ENCODE measurements at regions not wholly inside any gene's neighbourhood (a gene's known extent, or its start where the extent isn't known, plus 50 kb on each side); places are given as distances from the start of the nearest gene placed in this dataset.

DNA sequence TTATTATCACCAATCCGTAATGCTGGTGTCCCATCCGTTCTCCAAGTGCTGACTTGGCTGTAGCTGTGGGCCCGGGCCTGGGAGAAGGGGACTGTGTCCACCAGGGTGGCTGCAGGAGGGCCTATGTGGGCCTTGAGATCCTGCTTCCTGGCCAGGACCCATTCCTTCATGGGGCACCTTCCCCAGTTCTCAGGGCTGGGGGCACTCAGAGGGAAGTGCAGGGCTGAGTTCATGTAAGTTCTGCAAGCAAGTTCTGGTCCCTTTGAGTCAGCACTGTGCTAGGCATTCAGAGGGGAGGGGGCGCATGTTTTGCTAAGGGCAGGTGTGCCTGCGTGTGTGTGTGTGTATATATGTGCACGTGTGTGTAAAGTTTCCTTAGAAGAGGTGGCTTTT lies 94.0 kb downstream of the GLI2 start:
- DNase-seq: no peak

DNA sequence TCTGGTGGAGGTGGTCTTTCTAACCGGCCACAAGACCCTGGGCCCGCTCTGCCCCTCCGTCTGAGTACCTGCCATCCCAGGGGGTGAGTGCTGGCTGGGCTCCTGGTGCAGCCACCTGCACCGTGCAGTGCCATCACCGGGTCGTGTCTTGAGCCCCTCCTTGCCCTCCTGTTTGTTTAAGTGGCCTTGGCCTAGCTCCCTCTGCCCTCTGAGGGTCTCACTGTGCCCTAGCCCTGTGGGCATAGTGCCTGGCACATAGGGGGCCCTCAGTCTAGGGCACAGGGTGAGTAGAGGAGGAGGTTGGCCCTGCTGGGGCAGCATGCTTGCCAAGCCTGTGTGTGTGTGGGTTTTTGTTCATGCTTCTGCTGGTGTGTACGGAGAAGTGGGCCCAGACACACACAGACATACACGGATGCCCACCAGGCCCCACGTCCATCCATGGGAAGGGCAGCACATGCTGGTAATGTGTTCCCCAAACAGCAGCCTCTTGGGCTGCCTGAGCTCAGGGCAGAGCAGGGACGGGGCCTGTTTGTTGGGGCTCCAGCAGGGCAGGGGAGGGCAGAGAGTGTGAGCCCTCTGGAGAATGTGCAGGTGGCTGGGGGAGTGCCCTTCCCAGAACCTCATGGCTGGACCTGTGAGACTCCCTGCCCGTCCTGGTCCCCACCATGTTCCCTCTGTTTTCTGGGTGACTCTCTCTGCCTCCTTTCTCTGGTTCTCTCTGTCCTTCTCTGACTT lies 94.6 kb downstream of the GLI2 start:
- no peak for DNase-seq

DNA sequence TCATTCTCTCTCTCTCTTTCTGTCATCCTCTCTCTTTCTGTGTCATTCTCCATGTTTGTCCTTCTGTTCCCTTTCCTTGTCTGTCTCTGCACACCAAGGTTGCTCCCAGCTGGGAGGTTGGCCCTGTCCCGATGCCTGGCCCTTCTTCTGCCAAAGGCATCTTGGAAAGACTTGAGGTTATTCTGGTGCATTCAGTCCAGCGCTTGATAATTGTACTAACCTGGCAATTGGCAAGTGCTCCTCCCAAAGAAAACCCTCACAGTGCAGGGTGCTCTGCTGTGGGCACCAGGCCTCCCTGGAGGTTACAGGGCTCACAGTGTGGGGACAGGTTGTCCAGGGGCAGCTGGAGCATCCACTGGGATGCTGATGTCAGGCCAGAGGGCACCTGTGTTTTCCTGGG lies 95.4 kb downstream of the GLI2 start:
- DNase-seq: no peak

DNA sequence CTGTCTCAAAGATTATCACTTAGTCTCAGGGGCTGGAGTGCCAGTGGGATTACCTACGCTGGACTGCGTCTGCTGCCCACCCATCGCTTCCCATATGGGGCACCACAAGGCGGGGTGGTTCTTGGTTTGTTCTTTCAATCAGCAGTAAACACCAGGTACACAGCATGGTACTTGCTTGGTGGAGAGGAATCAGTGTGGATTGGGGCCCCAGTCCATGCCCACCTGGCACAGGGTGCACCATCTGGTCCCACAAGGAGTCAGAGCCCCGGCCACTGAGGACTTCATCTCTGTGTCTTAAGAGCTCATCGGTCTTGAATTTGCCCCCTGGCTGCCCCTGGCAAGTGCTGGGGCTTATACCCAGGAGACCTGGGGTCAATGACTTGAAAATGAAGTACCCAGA lies 96.2 kb downstream of the GLI2 start:
- DNase-seq: no peak

DNA sequence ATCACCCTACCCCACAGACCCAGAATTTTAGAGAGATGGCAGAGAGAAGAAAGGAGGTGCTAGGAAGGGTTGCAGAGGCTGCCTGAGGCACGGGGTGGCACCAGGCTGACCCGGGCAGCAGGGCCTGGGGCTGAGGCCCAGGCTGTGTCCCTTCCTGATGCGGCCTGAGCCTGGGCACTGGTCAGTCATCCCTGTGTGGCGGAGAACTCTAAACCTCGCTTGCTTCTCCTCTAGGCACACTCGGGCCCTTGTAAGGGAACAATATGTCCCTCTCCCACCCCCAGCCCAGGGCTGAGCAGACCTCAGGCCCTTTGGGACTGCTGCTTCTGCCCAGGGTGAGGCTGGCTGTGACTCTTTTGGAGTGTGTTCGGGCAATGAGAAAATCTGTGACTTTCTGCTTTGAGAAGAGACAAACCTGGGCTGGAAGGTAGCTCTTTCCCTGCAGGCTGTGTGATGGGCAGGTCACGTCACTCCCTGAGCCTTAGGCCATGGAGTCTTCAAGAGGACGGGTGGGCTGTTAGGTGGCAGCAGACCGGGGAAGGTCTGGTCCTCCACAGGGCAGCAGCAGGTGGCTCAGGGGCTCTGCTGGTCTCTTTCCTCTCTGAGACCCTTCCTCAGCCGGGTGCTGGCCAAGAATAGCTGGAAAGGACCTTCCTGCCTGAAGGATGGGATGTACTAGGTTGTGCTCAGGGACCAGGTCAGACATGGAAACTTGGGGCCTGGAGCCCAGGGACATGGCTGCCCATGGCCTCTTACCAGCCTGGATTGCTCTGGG lies 96.8 kb downstream of the GLI2 start:
- no peak for DNase-seq

DNA sequence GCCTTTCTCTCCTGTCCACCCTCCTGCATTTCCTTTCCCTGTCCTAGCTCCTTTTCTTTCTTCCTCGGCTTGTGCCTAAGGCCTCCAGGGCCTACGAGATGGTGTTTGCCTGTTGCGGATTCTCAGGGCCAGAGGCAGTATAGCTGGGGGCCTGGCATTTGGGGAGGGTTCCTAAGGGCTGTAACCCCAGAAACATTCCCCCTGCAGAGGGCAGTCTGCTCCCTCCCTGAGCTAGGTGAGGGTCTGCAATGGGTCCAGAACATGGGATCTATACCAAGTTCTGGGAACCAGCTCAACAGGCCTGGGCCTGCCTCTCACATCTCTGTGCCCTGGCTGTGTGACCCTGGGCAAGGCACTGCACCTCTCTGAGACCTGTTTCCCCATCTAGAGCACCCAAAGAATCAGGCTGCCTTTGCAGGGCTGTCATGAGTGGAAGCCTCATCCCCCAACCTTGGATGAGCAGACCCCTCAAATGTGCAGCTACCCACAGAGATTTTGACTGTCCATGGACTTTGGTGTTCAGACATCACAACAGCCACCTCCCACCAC lies 97.5 kb downstream of the GLI2 start:
- DNase-seq: no peak

DNA sequence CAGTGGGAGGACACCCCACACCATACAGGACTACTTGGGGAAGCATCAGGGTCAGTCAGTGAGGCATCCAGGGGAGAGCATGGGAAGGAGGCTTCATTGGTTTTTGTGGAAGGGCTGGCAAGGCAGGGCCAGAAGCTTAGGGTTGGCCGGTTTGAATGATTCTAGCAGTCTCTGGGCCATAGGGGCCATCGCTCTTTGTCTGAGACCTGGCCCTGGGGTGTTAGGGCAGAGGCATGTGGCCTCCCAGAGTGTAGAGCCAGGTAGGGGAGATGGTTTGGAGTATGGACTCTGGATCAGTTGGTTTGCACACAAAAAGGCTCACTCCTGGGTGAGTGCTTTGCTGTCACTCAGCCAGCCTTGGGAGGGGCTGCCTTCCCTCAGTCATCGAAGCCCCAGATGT lies 98.5 kb downstream of the GLI2 start:
- DNase-seq: no peak

DNA sequence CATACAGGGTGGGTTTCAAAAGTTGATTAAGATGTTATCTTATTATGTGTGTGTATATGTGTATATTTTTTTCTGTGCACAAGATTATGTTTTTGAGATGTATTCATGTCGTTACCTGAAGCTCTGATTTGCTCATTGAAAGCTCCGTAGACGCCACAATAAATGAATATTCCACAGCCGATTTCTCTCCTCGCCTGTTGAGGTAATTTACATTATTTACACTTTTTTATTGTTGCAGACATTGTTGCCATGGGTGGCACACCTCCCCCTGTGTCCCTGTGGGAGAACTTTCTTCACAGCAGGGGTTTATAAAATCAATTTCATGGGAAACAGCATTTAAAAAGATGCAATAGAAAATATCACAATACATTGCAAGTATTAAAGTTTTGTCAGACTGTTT lies 100.6 kb downstream of the GLI2 start:
- no peak for DNase-seq

DNA sequence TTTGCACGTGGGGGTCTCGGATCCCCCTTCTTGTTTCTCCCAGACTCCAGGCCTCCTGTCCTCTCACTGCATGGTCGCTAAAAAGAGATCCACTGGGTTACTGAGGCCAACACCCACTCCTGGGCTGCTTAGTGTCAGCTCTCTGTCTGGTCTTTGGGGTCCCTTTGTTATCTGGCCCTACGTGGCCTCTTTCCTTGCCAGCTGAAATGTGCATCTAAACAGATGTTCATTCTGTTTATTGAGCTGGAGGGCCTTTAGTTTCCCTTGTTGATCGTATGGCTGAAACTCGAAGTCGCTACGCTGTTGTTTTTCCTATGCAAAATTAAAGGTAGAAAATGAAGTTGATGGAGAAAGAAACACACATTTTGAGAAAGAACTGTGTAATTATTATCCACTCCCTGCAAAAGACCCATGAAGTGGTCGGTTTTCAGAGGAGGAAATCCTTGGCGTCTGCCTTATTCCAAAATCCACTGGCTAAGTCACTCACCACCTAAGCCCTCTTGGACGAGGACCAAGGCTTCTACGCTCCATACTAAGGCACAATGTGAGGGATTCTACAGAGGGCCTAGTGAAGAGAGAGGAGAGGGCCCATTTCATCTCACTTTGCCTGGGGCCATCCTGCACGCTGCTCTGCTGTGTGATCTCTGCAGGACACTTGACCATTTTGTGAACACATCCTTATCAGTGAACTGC lies 105.3 kb downstream of the GLI2 start:
- no peak for DNase-seq

DNA sequence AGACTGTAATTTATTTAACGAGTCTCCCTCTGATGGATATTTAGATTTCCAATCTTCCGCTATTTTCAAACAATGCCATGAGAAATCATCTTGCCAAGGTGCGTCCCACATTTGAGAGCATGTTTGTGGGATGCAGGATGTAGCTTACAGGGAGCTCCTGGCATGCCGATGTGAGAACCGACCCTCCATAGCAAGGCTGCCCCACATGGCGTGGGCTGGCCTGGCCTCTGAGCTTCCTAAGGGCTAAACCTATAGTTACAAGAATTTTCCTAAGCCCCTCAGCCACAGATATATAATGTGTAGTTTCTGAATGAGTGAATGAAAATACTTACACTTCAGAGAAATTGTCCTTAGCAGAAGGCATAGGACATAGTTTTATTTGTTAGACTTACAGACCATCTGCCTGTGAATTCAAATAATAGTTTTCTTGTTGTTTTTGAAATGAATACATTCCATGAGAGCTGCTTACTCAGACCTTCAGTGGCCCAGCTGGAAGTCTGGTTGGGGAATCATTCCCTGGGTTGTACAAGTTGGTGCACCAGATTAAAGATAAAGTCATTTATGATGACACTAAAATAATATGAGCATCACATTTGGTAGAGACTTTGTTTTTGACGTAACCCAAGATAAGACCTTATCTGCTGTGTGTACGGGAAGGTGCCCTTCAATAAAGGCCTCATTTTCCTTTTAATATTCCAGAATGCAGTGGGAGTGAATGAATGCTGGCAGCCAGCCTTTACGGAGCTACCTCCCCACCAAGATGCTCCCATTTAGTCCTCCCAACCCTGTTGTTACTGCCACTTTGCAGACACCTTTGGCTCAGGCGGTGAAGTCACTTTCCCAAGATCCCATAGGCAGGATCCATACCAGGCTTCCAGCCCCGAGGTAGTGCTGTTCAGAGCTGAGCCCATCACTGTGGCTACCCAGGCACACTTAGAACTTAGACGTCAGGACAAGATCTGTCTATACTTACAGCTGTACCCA lies 107.1 kb downstream of the GLI2 start:
- no peak for DNase-seq

DNA sequence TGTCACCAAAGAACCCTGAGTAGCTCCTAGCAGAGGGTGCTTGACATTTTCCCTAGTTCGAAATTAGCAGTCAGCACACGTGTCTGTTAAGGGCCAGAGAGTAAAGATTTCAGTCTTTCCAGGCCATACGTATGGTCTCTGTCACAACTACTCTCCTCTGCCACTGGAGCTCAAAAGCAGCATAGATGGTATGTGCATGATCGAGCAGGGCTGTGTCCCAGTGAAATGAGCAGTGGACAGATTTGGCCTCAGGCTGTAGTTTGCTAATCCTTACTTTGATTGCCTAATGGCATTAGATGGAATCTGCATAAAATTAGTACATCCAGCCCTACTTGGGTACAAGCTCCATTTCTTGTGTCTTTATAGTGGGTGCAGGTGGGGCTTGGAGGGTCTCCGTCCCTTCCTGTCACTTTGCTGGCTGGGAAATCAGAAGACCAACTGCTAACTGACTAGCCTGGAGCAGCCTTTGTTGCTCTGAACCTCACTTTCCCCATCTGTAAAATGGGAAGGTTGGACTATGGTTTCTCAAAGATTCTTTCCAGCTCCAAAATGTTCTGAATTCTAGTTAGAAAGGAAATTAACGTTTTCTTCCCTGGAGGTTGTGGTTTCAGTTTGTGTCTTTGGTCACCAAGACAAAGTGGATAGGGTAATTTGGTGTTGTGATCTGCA lies 108.5 kb downstream of the GLI2 start:
- no peak for DNase-seq

DNA sequence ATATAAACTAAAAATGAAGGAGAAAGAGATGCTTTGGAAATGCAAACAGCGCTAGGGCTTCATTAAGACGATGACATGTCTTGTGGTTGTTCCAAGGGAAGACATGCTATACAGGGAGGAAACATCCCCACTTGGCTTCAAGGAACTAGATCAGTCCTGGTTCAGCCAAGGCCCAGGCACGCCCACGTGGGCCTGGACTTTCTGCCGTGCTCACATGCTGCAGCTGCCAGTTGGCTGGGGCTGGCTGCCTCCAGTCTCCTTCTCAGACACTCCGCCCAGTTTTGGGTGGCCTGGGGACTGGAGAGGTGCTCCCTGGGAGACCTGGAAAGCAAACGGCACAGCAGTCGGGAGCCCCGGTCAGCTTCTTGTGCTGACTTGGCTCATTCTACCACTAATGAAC lies 109.6 kb downstream of the GLI2 start:
- no peak for DNase-seq

DNA sequence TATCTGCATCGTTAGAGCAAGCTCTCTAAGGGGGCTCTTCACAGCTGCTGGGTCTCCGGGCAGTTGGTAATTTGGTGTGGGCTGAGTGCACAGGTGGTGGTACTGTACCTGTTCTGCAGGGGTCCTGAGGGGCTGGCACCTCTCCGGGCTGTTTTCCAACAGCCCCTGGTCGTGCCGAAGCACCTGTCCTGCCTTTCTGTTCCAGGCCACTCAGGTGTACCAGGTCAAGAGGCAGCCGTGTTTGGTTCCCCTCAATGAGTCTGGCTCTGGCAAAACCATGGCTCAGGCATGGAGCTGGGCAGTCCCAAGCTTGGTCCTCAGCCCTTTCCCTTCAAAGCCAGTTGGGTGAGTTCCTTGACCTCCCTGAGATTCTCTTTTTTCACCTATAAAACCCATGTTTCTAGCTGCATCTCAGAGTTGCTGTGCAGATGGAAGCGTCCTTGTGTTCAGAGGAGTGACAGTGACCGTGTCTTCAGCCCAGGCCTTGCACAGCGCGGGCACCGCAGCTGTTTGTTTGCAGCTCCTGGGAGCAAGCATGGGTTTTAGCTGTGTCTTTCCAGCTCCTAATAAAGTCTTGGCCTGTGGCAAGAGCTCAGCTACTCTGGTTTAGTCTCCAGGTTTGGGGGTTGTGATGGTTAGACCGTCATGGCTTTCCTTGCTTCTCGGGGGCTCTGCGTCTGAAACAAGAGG lies 110.9 kb downstream of the GLI2 start:
- DNase-seq: no peak

DNA sequence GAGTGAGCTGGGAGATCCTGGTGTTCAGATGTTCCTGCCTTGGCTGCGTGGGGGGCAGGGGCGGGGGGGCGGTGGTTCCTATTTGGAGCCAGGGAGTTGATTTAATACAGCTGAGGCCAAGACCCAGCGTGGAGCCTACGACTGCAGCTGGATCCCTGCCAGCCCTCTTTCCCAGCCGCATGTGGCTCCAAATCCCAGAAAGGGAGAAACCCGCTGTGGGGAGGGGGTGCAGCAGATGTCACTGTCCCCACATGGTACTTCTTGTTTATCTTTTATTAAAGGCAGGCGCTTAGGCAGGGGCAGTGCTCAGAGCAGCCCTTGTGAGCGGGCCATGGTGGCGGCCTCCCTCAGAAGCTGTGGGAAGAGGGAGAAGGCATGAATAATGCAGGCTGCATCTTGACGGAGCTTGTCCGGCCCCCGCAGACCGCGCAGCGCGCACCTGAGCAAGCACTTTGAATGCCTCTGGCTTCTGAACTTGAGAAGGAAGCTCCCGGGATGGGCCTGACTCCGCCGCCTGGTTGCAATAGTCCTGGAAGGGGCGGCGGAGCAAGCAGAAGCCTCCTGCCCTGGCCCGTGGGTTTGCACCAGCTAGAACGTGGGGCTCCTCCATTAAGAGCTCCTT lies 112.1 kb downstream of the GLI2 start:
- peak; percentile 83 for DNase-seq

DNA sequence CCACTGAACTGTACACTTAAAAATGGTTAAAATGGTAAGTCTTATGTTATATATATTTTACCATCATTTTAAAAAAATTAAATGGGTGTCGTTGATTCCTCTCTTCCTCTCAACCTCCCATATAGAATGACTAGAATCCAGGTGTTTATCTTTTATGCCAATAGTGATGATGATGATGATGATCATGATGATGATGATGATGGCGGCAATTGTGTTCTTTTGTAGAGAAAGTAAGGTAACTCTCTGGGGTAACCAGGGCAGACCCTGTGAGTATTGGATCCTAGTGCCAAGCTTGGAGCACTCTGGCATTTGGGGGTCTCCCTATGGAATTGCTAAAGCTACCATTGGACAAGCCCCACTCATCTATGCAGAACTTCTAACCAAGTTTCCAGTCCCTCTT lies 113.6 kb downstream of the GLI2 start:
- no peak for DNase-seq

DNA sequence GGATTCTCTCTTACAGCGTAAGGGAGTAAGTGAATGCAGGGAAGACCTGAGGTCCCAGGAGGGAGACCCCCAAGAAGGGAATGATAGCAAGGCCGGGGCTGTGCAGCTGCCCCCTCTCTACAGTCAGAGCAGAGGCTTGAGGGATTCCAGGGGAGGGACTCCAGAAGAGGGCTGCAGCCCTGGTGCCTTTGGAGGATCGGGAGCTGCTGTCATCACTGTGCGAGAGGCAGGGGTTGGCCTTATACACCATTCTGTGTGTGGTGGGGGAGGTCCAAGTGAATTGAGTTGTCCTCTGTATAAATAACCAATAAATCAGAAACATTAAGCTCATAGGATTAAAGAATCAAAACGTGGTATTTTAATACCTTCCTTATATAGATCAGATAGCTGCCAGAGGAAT lies 114.9 kb downstream of the GLI2 start:
- DNase-seq: peak; percentile 34

DNA sequence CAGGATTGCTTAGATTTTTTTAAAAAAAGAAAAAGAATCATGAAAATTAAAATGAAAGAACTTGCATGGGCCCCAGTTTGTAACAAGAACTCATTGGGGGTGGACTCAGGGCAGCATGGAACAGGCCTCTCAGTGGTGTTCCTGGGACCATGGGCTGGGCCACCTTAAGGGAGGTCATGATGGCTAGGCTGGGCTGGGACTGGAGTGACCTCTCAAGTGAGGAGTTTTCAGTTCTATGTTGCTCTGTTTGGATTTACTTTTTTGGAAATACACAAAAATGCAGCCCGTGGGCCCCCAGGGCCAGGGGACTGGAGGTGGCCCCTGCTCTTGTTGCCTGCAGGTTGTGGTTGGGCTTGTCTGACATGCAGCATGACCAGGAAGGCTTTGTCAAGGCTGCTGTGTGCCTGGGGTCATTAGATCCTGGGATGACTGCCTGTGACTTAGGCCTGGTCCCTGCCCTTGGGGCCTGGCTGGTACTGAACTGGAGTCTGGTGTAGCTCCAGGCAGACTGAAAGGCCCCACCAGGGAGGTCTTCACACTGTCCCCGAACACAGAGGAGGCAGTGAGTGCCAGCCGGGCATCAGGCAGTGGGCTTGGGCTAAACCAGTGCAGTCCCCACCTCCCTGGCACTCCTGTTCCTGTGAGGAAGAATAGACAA lies 115.6 kb downstream of the GLI2 start:
- no peak for DNase-seq

DNA sequence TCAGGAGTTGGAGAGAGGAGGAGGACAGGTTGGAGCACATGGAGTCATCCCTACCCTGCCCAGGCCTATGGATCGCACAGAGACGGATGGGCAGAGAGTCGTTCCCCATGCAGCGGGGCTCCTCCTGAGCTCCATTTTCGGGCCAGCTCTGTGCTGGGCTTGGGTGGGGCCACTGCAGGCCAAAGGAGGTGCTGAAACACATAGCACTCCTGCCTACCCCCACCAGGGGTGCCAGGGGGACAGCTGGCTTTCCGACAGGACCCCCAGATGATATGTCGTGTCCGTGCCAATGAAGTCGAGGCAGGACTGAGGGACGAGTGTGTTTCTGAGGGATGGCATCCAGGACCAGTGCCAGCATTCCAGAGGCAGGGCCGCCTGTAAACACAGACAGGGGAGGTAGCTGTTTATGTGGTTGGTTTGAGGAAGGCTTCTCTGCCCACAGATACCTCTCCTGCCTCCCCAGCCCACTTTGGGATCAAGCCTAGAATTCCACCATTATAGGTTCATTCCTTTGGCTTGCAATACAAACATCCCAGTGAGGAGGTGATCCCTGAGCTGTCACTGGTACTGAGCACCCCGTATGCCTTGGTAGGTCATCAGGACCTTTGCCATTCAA lies 116.6 kb downstream of the GLI2 start:
- DNase-seq: no peak

DNA sequence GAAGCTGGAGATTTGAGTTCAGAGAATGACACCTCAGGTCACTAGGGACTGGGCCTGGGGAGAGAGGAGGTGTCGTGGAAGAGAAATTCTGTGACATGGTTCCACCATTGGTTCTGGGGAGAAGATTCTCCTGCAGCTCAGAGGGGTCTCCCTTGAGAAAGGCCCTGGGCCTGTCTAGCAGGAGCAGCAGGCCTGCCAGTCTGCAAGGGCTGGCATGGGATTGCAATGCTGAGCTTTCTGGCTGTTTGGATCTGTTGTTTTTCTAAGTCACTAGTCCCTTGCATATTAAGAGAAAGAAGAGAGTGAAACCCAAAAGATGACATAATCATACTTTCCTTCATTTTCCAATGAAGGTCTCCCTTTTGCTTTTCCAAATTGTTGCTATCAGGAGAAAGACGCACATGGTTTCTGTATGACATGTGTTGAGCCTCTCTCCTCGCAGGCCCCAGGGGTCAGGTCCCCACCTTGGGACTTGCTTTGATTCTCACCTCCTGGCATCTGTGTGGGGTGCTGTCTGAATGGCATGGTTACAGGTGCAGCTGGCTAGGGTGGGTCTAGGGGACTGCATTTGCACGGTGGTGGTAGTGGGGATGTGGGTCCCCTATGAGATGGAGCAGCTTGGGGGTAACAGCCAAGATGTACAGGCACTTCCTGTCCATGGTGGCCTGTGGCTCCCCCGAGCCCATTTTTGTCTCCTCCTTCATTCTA lies 117.8 kb downstream of the GLI2 start:
- DNase-seq: no peak
